H9 (cell line): ENCODE measurements at regions not wholly inside any gene's neighbourhood (a gene's known extent, or its start where the extent isn't known, plus 50 kb on each side); places are given as distances from the start of the nearest gene placed in this dataset.

ENCODE experiments used
- DNase-seq: peaks from one replicate; pipeline ENCODE4 v3.0.0-alpha.2; 2017
- H2AFZ ChIP-seq: one replicate; pipeline ENCODE4 v1.6.1; 2013; ENCODE audit warnings: mild to moderate bottlenecking, low read length, control low read depth, moderate library complexity
- H2AK5ac ChIP-seq: 2 replicates; pipeline ENCODE4 v1.6.1; 2013; ENCODE audit warnings: low read length, control low read depth, mixed read lengths; ENCODE audit not compliant: insufficient read length
- H2BK120ac ChIP-seq: one replicate; pipeline ENCODE4 v1.6.1; 2013; ENCODE audit warnings: low read depth, mild to moderate bottlenecking, low read length, control low read depth, inconsistent platforms; ENCODE audit not compliant: poor library complexity, severe bottlenecking
- H2BK12ac ChIP-seq: 2 replicates; pipeline ENCODE4 v1.6.1; 2013; ENCODE audit warnings: low read length, control low read depth, mixed read lengths, low read depth; ENCODE audit not compliant: insufficient read length
- H2BK15ac ChIP-seq: 2 replicates; pipeline ENCODE4 v1.6.1; 2013; ENCODE audit warnings: low read depth, low read length, control low read depth
- H2BK20ac ChIP-seq: one replicate; pipeline ENCODE4 v1.6.1; 2013; ENCODE audit warnings: low read depth, mild to moderate bottlenecking, low read length, control low read depth, inconsistent platforms; ENCODE audit not compliant: poor library complexity, severe bottlenecking
- H2BK5ac ChIP-seq: 2 replicates; pipeline ENCODE4 v1.6.1; 2013; ENCODE audit warnings: low read length, control low read depth, mixed read lengths; ENCODE audit not compliant: insufficient read length
- H3K14ac ChIP-seq: 2 replicates; pipeline ENCODE4 v1.6.1; 2013; ENCODE audit warnings: low read length, control low read depth; ENCODE audit not compliant: insufficient read depth
- H3K18ac ChIP-seq: 2 replicates; pipeline ENCODE4 v1.6.1; 2013; ENCODE audit warnings: low read depth, mild to moderate bottlenecking, mixed read lengths, low read length, control low read depth; ENCODE audit not compliant: insufficient read length
- H3K23ac ChIP-seq: 2 replicates; pipeline ENCODE4 v1.6.1; 2013; ENCODE audit warnings: low read length, control low read depth, mixed read lengths, low read depth; ENCODE audit not compliant: insufficient read length
- H3K23me2 ChIP-seq: 2 replicates; pipeline ENCODE4 v1.6.1; 2013; ENCODE audit warnings: low read depth, mild to moderate bottlenecking, mixed read lengths, low read length, control low read depth; ENCODE audit not compliant: insufficient read length, poor library complexity, severe bottlenecking
- H3K27ac ChIP-seq: 2 replicates; pipeline ENCODE4 v1.5.1; 2013; ENCODE audit warnings: low read length, control low read depth, mixed read lengths, low read depth; ENCODE audit not compliant: insufficient read length
- H3K27me3 ChIP-seq: 2 replicates; pipeline ENCODE4 v1.6.1; 2013; ENCODE audit warnings: low read length, control low read depth, inconsistent platforms; ENCODE audit not compliant: insufficient read depth
- H3K4ac ChIP-seq: 2 replicates; pipeline ENCODE4 v1.6.1; 2013; ENCODE audit warnings: low read depth, mild to moderate bottlenecking, control low read depth, inconsistent platforms, low read length, moderate library complexity
- H3K4me1 ChIP-seq: 2 replicates; pipeline ENCODE4 v1.6.1; 2013; ENCODE audit warnings: low read length, control low read depth, inconsistent platforms; ENCODE audit not compliant: insufficient read depth
- H3K4me2 ChIP-seq: 2 replicates; pipeline ENCODE4 v1.6.1; 2013; ENCODE audit warnings: low read length, control low read depth, mixed read lengths; ENCODE audit not compliant: insufficient read length, insufficient read depth
- H3K56ac ChIP-seq: 2 replicates; pipeline ENCODE4 v1.6.1; 2013; ENCODE audit warnings: low read depth, mild to moderate bottlenecking, mixed read lengths, low read length, control low read depth; ENCODE audit not compliant: insufficient read length
- H3K79me1 ChIP-seq: 2 replicates; pipeline ENCODE4 v1.6.1; 2013; ENCODE audit warnings: low read depth, mild to moderate bottlenecking, moderate library complexity, low read length, control low read depth, inconsistent platforms; ENCODE audit not compliant: insufficient read depth, poor library complexity, severe bottlenecking
- H3K79me2 ChIP-seq: 2 replicates; pipeline ENCODE4 v1.6.1; 2013; ENCODE audit warnings: low read length, control low read depth, inconsistent platforms; ENCODE audit not compliant: insufficient read depth
- H3K9ac ChIP-seq: 2 replicates; pipeline ENCODE4 v1.6.1; 2013; ENCODE audit warnings: low read length, control low read depth, mixed read lengths; ENCODE audit not compliant: insufficient read length; ENCODE audit errors: extremely low read depth
- H3K9me3 ChIP-seq: one replicate; pipeline ENCODE4 v1.6.1; 2013; ENCODE audit warnings: low read depth, low read length, inconsistent platforms; ENCODE audit not compliant: control insufficient read depth
- H3T11ph ChIP-seq: one replicate; pipeline ENCODE4 v1.6.1; 2013; ENCODE audit warnings: mild to moderate bottlenecking, low read length, control low read depth, inconsistent platforms
- H4K20me1 ChIP-seq: one replicate; pipeline ENCODE4 v1.6.1; 2013; ENCODE audit not compliant: control insufficient read depth, insufficient read length, insufficient read depth
- H4K5ac ChIP-seq: 2 replicates; pipeline ENCODE4 v1.6.1; 2013; ENCODE audit warnings: low read depth, mild to moderate bottlenecking, mixed read lengths, low read length, control low read depth; ENCODE audit not compliant: insufficient read length
- H4K8ac ChIP-seq: replicated peaks from 2 replicates; pipeline ENCODE4 v1.6.1; 2013; ENCODE audit warnings: low read length, control low read depth, mixed read lengths, low read depth; ENCODE audit not compliant: insufficient read length
- H4K91ac ChIP-seq: 2 replicates; pipeline ENCODE4 v1.6.1; 2013; ENCODE audit warnings: low read depth, mild to moderate bottlenecking, moderate library complexity, mixed read lengths, low read length, control low read depth; ENCODE audit not compliant: insufficient read length
- H3K27ac Mint-ChIP-seq, 3 experiments: 2 replicates in 2 of 3; 3 replicates in 1 of 3; pipeline ENCODE4 v1.8.0; 2020 to 2021; ENCODE audit warnings: mixed read lengths in 3 of 3, mild to moderate bottlenecking in 1 of 3, moderate library complexity in 1 of 3
- H3K27me3 Mint-ChIP-seq: 2 replicates; pipeline ENCODE4 v1.8.0; 2021; ENCODE audit warnings: low read depth, mild to moderate bottlenecking, moderate library complexity, mixed read lengths
- H3K36me3 Mint-ChIP-seq, 3 experiments: 2 replicates in 2 of 3; 3 replicates in 1 of 3; pipeline ENCODE4 v1.8.0; 2020 to 2021; ENCODE audit warnings: low read depth in 3 of 3, mixed read lengths in 3 of 3; ENCODE audit not compliant: insufficient read depth in 1 of 3
- H3K4me1 Mint-ChIP-seq, 2 experiments: 2 replicates each; pipeline ENCODE4 v1.8.0; 2020; ENCODE audit warnings: mixed read lengths in 2 of 2
- H3K4me3 Mint-ChIP-seq, 2 experiments: 2 replicates in 1 of 2; 3 replicates in 1 of 2; pipeline ENCODE4 v1.8.0; 2020 to 2021; ENCODE audit warnings: mild to moderate bottlenecking in 2 of 2, mixed read lengths in 2 of 2, moderate library complexity in 1 of 2
- H3K9me3 Mint-ChIP-seq, 2 experiments: 2 replicates in 1 of 2; 3 replicates in 1 of 2; pipeline ENCODE4 v1.8.0; 2020; ENCODE audit warnings: mild to moderate bottlenecking in 2 of 2, mixed read lengths in 2 of 2, moderate library complexity in 1 of 2
- WGBS: extraction: QIAGEN DNeasy Blood & Tissue Kit; methylation state at CpG from one replicate; pipeline ENCODE4 v1.1.7; 2013; ENCODE audit warnings: missing lambda C conversion rate, low lambda C conversion rate, mixed read lengths; ENCODE audit not compliant: insufficient read length; ENCODE audit errors: extremely low coverage; 5-methylcytosine and 5-hydroxymethylcytosine counted together
- TF ChIP-seq, protein P1 (sequence below): fragments of 200-600 bp; sonication (generic); conservative IDR thresholded peaks from 3 replicates; pipeline ENCODE4 v1.8.0; 2021; ENCODE audit warnings: antibody characterized with exemption, mild to moderate bottlenecking

- no peak overlapping the region for H3K23ac ChIP-seq
- H3K79me2 ChIP-seq: no peaks in the 10 kb centered on the region
- no peak for DNase-seq
- no peak overlapping the region for H3K27ac ChIP-seq
- Mint-ChIP-seq H3K4me3 (no peak overlapping the region), H3K36me3 (peaks cover 0 to 13% (median 3%) of the 10 kb centered on the region in 3 experiments; a peak in 2 of 7 replicates), H3K9me3 (peaks cover 15 to 20% of the 10 kb centered on the region in 2 experiments; a peak in 4 of 5 replicates), H3K27me3 (no peaks in the 10 kb centered on the region), H3K4me1 (no peaks in the 10 kb centered on the region), H3K27ac (no peak overlapping the region)
- no peak overlapping the region for H3K14ac ChIP-seq
- no peak overlapping the region for H2BK12ac ChIP-seq
- H2AK5ac ChIP-seq: no peak overlapping the region
- TF ChIP-seq, protein P1, sequence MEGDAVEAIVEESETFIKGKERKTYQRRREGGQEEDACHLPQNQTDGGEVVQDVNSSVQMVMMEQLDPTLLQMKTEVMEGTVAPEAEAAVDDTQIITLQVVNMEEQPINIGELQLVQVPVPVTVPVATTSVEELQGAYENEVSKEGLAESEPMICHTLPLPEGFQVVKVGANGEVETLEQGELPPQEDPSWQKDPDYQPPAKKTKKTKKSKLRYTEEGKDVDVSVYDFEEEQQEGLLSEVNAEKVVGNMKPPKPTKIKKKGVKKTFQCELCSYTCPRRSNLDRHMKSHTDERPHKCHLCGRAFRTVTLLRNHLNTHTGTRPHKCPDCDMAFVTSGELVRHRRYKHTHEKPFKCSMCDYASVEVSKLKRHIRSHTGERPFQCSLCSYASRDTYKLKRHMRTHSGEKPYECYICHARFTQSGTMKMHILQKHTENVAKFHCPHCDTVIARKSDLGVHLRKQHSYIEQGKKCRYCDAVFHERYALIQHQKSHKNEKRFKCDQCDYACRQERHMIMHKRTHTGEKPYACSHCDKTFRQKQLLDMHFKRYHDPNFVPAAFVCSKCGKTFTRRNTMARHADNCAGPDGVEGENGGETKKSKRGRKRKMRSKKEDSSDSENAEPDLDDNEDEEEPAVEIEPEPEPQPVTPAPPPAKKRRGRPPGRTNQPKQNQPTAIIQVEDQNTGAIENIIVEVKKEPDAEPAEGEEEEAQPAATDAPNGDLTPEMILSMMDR: no peak
- no peaks in the 10 kb centered on the region for H3K4me1 ChIP-seq
- no peak overlapping the region for H2BK20ac ChIP-seq
- no peak overlapping the region for H2BK15ac ChIP-seq
- H3K27me3 ChIP-seq: no peaks in the 10 kb centered on the region
- H3K9me3 ChIP-seq: no peaks in the 10 kb centered on the region
- H2AFZ ChIP-seq: no peak overlapping the region
- no peak overlapping the region for H2BK5ac ChIP-seq
- H4K20me1 ChIP-seq: no peaks in the 10 kb centered on the region
- no peak overlapping the region for H3K9ac ChIP-seq
- H4K8ac ChIP-seq: no peak overlapping the region
- H3K79me1 ChIP-seq: no peaks in the 10 kb centered on the region
- no peak overlapping the region for H4K5ac ChIP-seq
- no peak overlapping the region for H3T11ph ChIP-seq
- H2BK120ac ChIP-seq: no peak overlapping the region
- no peak overlapping the region for H3K56ac ChIP-seq
- WGBS: no CpG with 5 or more reads among the region's 2 CpGs
- H3K23me2 ChIP-seq: no peaks in the 10 kb centered on the region
- H3K4ac ChIP-seq: no peak overlapping the region
- H3K4me2 ChIP-seq: no peak overlapping the region
- no peak overlapping the region for H3K18ac ChIP-seq
- H4K91ac ChIP-seq: no peak overlapping the region
Measured at GRCh38 chr4:141541851-141542250, 94.5 kb upstream of the IL15 start.
